Stomach (tissue), 8 donors: ENCODE measurements at regions not wholly inside any gene's neighbourhood (a gene's known extent, or its start where the extent isn't known, plus 50 kb on each side); places are given as distances from the start of the nearest gene placed in this dataset.
A peak's percentile ranks its signal among the peaks of the same experiment; 100 is the strongest.

Source experiments
- DNase-seq, 2 donors: peaks; one replicate each; pipeline versions ENCODE4 v3.0.0 to v3.0.0-alpha.2; 2013 to 2019
- H3K27ac ChIP-seq, 5 donors: fragments of 200-600 bp in 4 of 5; sonication (generic) in 4 of 5; one replicate each; pipeline ENCODE4 v1.5.1; 2013 to 2019; ENCODE audit warnings: mild to moderate bottlenecking in 1 of 5, moderate library complexity in 1 of 5
- H3K27me3 ChIP-seq, 3 donors: fragments of 200-600 bp; sonication (generic); one replicate each; pipeline ENCODE4 v1.5.1; 2017 to 2019; ENCODE audit warnings: mixed run types in 1 of 3
- H3K36me3 ChIP-seq, 4 donors: fragments of 200-600 bp; sonication (generic); 1 replicate in 3 of 4; 2 replicates in 1 of 4; pipeline ENCODE4 v1.5.1; 2016 to 2019
- H3K4me1 ChIP-seq, 4 donors: fragments of 200-600 bp; sonication (generic); one replicate each; pipeline ENCODE4 v1.5.1; 2016 to 2019
- H3K4me3 ChIP-seq, 4 donors: fragments of 200-600 bp; sonication (generic) in 3 of 4; one replicate each; pipeline ENCODE4 v1.5.1; 2016 to 2019; ENCODE audit warnings: mild to moderate bottlenecking in 1 of 4
- H3K9me3 ChIP-seq, 4 donors: fragments of 200-600 bp; sonication (generic); one replicate each; pipeline ENCODE4 v1.5.1; 2016 to 2019
- CTCF ChIP-seq, 7 experiments: fragments of 450-650 bp in 4 of 7; fragments of 200-600 bp in 3 of 7; sonication (generic) in 3 of 7; IDR thresholded peaks; one replicate each; pipeline ENCODE4 v1.5.1; 2016 to 2019; ENCODE audit warnings: antibody characterized with exemption in 7 of 7, control low read depth in 2 of 7, mild to moderate bottlenecking in 1 of 7
- EP300 ChIP-seq: sonication (generic); formaldehyde crosslinking; IDR thresholded peaks from one replicate; pipeline ENCODE4 v1.6.1; 2017; ENCODE audit warnings: antibody characterized with exemption
- POLR2A ChIP-seq, 4 donors: fragments of 450-650 bp; IDR thresholded peaks; one replicate each; pipeline ENCODE4 v1.6.1; 2016; ENCODE audit warnings: antibody characterized with exemption in 4 of 4, control low read depth in 2 of 4, mild to moderate bottlenecking in 1 of 4, moderate library complexity in 1 of 4
- POLR2AphosphoS5 ChIP-seq, 3 donors: sonication (generic); formaldehyde crosslinking; IDR thresholded peaks; one replicate each; pipeline ENCODE4 v1.6.1; 2016; ENCODE audit warnings: antibody characterized with exemption in 3 of 3
- WGBS, 5 donors: extraction: QIAGEN DNeasy Blood & Tissue Kit in 3 of 5; methylation state at CpG; one replicate each; pipeline versions ENCODE4 v1.1.5 to v1.1.7; 2013 to 2018; 5-methylcytosine and 5-hydroxymethylcytosine counted together
- intact Hi-C: fragments of 100-400 bp; cut with DNase I; formaldehyde crosslinking; loops from one replicate; pipeline ENCODE4 v1.15.1; 2023; ENCODE audit warnings: low total_unique reads
- donor health status: healthy with polysubstance abuse.
- donor health status: Bipolar disorder and iron deficiency.
- donor health status: healthy.

DNA sequence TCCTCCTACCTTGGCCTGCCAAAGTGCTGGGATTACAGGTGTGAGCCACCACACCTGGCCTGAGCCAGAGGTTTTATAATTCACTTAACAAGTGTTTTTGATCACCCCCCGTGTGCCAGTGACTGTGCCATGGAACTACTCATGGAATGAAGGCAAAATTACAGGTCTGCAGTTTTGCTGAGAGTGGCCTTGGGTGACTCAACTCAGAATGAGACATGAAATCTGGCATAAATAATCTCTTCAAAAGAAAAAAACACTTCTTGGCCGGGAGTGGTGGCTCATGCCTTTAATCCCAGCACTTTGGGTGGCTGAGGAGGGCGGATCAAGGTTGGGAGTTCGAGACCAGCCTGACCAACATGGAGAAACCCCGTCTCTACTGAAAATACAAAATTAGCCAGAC lies 166.9 kb upstream of the SALL4 start:
- no peaks in the 10 kb centered on the region for H3K27me3 ChIP-seq
- no peak for DNase-seq
- H3K4me3 ChIP-seq, result no peak overlapping the region
- no peaks in the 10 kb centered on the region for H3K36me3 ChIP-seq
- H3K4me1 ChIP-seq, result no peaks in the 10 kb centered on the region
- H3K9me3 ChIP-seq, result no peaks in the 10 kb centered on the region
- TF ChIP-seq POLR2AphosphoS5 (IDR thresholded peaks at IDR 0.05) (no peak), EP300 (no peak)
- intact Hi-C loops, result loop anchor here (10.0 kb wide), 1 partner anchor 334 kb away; no protein-coding TSS in a partner anchor
- 83 to 90% (median 85%) methylated on average over 5 of the region's 5 CpGs for WGBS, 5 donors
- H3K27ac ChIP-seq, result no peak overlapping the region

- intact Hi-C loops, result loop anchor here (10.0 kb wide), 1 partner anchor 333 kb away; no protein-coding TSS in a partner anchor
- Histone ChIP-seq H3K36me3 (no peaks in the 10 kb centered on the region), H3K9me3 (no peaks in the 10 kb centered on the region), H3K4me3 (no peak overlapping the region), H3K27me3 (no peaks in the 10 kb centered on the region), H3K4me1 (no peaks in the 10 kb centered on the region), H3K27ac (no peak overlapping the region)
- 89 to 97% (median 95%) methylated on average over 4 of the region's 4 CpGs for WGBS, 5 donors
- TF ChIP-seq EP300 (no peak), CTCF (IDR thresholded peaks at IDR 0.05) (no peak), POLR2AphosphoS5 (IDR thresholded peaks at IDR 0.05) (no peak), POLR2A (IDR thresholded peaks at IDR 0.05) (no peak)
- DNase-seq, result no peak
Observed at GRCh38 chr20:51968151-51968550, 165.8 kb upstream of the SALL4 start.

DNA sequence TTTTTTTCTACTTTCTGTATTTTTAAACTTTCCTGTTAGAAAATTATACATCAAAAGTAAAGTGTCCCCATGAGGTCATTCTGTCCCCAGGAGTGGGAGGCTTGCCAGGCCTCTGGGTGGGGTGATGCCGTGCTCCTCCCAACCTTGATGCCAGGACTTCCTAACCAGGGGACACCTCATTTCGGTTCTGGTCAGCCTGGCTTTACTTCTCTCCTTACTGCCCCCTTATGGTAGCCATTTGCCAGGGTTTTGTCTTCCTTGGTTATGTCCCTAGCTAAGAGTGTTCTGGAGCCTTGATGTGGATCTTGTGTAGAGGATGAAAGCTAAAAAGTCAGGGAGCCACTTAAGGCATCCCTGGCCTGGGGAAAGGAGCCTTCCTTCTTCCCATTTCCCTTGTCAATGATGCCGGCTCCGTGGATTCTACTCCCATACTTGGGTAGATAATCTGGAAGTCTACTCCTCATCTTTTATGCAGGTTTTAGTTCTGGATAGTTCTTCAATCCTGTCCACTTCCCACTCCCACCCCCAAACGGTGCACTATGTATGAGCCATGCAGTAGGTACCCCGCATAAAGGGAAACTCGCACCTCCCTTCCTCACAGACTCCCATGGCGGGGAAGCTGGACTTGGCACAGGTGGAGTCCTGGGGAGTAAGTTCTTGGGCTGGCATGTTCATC lies 164.1 kb upstream of the SALL4 start:
- H3K9me3 ChIP-seq, result no peaks in the 10 kb centered on the region
- intact Hi-C loops, result loop anchor here (10.0 kb wide), 1 partner anchor 332 kb away; no protein-coding TSS in a partner anchor
- 48 to 58% (median 56%) methylated on average over 8 of the region's 8 CpGs for WGBS, 5 donors
- H3K4me1 ChIP-seq, result peaks cover 0 to 4% (median 0%) of the 10 kb centered on the region in 4 donors
- H3K27ac ChIP-seq, result no peak overlapping the region
- DNase-seq, result peak; percentile 52 to 79
- TF ChIP-seq POLR2AphosphoS5 (IDR thresholded peaks at IDR 0.05) (no peak), CTCF (IDR thresholded peaks at IDR 0.05) (peak in 4 of 7 experiments; percentile 26 to 55 (median 41)), POLR2A (IDR thresholded peaks at IDR 0.05) (no peak)
- no peak overlapping the region for H3K4me3 ChIP-seq
- H3K36me3 ChIP-seq, result no peaks in the 10 kb centered on the region
- no peaks in the 10 kb centered on the region for H3K27me3 ChIP-seq

DNA sequence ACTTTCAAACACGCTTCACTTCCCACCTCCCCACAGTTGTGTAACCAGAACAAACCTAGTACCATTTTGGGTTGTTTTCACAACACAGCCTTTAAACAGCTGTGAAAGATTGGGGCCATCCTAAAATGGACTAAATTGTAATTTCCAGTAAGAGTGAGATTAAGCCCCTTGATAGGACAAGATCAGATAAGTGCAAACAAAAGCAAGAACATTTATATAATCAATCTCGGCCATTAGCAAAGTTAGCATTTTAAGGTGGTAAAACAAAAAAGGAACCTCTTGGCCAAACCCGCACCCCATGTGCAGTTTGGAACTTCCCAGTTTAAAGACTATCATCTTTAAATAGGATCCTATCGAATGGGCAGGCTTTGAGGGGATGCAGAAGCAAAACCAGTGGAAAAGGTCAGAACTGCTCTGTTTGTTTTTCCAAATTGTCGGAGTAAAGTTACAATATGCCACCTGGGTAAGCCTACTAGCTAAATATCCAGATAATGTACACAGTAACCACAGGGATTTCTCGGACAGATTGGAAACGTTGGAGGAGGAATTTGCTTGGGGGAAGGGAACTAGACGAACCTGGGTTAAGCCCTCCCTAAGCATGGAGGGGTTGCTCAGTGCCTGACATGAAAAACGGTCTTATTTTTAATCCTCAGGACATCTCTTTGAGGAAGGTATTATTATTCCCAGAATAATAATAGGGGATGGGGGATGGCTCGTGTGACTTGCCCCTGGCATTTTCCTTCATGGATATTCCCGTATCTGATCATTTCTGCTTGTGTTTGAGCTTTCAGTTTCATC lies 159.8 kb upstream of the SALL4 start:
- TF ChIP-seq POLR2A (IDR thresholded peaks at IDR 0.05) (no peak), EP300 (no peak), CTCF (IDR thresholded peaks at IDR 0.05) (no peak), POLR2AphosphoS5 (IDR thresholded peaks at IDR 0.05) (no peak)
- WGBS, 5 donors, result 27 to 40% (median 30%) methylated on average over 11 of the region's 11 CpGs
- Histone ChIP-seq H3K4me1 (peaks cover 0 to 11% (median 5%) of the 10 kb centered on the region in 4 donors), H3K4me3 (no peak overlapping the region), H3K27me3 (peaks cover 0 to 6% (median 0%) of the 10 kb centered on the region in 3 donors), H3K9me3 (no peaks in the 10 kb centered on the region), H3K36me3 (no peaks in the 10 kb centered on the region), H3K27ac (no peak overlapping the region)
- intact Hi-C loops, result loop anchor here (10.0 kb wide), 1 partner anchor 327 kb away; no protein-coding TSS in a partner anchor
- DNase-seq, result peak in 1 of 2 donors; percentile 22
